Muscle of arm (tissue), 1 donor: ENCODE measurements at regions not wholly inside any gene's neighbourhood (a gene's known extent, or its start where the extent isn't known, plus 50 kb on each side); places are given as distances from the start of the nearest gene placed in this dataset.
"Not testable (repeated sequence)": the region's sequence is repeated elsewhere in the genome, so short reads cannot be mapped to it uniquely, and the experiment has no call there.

Experiments
- DNase-seq: peaks from one replicate; pipeline ENCODE4 v3.0.0-alpha.2; 2013

DNA sequence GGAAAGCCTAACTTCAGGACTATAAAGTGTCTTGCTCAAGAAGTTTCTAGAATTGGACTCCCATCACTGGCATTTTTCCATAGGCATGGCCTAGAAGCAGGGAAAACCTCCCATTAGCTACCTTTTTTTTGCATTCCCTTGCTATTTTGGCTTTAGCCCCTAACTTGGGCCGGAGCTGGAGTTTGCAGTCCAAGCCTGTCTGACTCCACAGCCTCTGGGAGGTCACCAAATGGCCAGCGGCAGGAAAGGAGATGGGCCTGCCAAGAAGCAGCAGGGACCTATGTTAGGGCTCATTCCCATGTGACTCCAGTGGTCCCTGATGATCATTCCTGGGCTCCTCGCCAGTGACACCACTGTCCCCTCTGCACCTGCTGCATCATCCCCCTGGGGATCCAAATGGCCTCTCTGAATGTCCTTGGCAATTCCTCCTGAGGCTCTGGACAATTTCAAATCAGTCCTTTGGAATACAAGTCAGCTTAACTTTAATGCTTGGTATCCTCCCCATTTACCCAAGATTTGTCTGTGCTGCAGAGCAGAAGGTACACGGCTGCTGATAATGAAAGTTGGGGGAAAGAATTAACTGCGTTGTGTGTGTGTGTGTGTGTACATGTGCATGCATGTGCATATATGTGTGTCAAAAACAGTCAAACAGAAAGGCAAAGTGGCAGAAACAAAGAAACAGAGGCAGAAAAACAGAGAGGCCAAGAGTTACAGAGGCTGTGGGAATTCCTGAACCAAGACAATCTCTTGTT is 69.8 kb upstream of the SERP2 start:
- DNase-seq: peak; percentile 73

DNA sequence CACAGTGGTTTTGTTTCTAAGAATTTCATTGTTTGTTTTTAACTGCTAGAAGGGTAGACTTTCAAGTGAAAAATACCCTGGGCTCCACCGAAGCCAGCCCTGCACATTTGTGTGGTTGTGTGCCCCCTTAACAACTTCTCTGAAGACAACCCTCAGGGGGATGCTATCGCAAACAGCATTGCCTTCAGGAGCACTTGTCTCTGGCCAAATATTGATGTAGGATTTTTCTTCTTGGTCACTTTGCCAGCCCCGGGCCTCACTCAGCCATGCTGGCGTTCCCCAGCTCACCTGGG is 69.2 kb upstream of the SERP2 start:
- DNase-seq: no peak

DNA sequence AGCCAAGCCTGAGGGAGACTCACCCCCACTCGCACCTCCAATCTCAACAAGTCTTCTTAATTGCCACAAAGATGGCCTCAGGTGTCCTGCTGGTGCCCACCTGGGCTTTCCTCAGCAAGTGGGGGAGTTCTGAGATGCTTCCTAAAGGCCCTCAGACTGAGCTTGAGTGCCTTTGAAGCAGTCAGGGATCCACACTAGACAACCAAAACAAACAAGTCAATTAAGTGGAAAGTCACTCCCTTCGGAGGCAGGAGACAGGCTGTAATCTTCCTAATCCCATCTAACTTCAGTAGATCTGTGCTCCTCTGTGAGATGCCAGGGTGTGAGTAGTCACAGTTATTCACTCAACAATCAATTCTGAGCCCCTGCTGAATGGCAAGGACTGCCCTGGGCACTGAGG is 68.3 kb upstream of the SERP2 start:
- no peak for DNase-seq

DNA sequence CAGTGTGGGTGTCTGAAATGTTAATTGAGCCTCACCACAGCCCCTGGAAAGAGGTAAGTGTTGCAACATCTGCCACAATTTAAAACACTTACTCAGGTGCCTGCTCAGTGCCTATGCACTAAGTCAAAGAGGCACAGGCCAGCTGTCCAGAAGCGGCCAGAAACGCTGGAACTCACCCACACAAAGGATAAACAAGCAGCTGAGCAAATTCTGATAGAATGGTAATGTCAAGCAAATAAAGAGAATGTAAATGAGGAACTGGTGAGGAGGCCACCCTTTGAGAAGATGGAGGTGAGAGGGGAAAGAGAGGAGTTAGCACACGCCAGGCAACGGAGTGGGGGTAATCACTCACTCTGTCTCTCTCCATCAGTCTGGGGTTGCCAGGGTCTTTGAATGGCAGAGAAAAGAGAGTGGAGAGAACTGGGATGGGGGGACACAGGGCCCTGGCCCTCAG is 67.7 kb upstream of the SERP2 start:
- DNase-seq: no peak

DNA sequence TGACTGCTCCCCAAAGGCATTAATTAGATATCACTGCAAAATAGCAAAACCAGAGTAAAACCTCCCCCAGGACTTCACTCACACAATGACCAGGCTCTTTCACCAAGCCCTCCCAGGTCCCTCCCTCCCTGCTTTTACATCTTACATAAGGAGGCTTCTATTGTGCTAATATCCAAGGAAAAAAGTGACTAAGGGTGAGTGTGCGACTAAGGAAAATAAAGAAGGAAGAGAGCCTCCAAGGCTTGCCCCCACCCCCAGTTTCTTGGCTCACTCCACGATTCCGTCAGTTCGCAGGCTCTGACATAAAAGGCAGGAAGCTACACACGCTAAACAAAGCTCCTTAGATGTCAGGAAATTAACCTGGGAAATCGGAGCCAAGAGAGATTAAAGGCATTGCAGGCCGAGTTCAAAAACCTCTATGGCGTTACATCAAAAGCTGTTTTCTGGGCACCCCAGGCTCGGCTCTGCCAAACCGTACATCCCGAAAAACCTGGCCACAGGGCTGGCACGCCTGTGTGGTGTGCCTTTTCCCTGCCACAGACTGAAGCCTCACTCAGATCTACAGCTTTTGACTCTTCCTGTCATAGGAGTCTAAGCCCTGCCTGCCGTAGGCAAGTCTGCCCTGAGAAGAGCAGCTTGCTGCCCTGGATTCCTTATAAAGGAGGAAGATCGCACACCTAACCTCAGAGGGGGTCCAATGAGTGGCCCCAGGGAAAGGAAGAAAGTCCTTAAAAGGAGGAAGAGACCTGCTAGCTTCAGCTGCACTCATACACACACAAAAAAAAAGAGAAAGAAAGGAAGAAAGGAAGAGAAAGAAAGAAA is 67.0 kb upstream of the SERP2 start:
- no peak for DNase-seq

DNA sequence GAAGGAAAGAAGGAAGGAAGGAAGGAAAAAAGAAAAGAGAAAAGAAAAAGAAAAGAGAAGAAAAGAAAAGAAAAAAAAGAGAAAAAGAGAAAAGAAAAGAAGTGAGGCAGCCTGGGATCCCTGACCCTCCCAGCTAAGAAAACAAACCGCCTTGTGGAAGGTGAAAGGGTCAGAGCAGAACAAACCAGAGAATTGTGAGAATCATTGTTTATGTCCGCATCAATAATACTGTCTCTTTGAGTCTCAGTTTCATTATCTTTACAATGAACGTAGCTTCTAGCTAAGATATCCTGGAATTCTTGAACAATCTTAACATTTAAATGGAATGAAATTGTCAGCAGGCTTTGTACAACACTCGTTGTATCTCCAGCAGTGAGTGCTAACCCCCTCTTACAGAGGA is 66.4 kb upstream of the SERP2 start:
- no peak for DNase-seq

DNA sequence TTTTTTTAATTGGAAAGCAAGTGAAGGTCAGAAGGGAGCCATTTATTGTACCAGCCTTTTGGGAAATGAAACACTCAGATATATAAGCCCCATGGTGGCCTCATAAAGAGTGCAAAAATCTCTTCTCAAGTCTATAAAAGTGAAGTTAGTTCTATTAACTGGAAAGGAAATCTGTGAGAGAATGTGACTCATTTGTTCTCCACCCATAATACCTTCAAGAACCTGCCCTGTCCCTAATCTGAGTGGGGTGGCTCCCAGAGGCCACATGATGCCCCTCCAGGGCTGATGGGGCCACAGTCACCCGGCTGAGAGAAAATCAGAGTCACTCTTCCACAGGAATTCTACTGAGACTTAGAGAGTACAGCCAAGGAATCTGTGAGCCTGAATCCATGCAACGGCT is 65.8 kb upstream of the SERP2 start:
- DNase-seq: no peak

DNA sequence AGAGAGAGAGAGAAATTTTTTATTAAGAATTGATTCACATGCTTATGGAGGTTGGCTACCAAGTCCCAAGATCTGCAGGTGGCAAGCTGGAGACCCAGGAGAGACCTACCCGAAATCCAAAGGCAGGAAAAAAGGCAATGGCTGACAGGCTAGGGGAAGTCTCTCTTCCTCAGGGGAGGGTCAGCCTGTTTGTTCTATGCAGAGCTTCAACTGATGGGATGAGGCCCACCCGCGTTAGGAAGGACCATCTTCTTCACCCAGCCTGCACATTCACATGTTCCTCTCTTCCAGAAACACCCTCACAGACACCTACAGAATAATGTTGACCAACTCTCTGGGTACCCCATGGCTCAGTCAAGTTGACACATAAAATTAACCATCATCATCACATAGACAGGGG is 65.3 kb upstream of the SERP2 start:
- DNase-seq: no peak

DNA sequence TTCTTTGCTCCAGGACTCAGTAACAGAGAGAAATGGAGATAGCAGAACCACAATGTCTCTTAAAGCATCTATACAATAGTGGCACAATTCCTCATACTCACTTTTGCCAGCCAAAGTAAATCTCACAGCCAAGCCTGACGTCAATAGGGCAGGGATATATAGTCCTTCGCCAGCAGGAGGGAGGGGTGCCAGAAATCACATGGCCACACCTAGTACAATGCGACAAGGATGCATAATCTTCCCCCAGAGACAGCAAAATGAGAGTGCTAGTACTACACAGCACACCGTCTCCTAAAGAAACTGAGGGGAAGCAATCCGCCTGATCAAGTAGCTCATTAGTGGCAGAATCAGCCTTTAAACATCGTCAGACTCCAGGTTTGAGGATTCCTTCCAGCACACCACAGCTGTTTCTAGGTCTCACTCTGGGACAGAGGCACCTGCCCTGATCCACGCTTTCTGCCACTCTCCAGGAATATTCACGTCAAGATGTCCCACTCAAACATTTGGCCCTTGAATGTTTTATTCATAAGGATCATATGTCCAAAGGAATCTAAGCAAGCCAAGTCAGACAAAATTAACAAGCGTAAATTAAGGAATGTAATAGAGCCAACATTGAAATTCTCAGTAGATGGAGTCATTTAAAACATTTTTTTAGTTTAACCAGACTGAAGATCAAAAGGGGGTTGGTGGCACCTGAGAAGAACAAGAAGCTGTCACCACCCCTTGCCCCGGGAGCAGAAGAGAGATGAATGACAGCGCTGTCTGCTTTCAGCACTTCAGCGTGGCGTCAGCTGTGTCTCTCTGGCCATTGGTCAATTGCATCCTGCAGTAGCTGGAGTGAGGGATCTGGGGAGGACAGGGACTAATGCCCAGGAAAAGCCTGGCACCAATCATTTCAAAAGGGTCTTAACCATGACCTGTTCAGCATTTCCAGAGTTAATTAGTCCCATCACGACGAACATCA is 63.5 kb upstream of the SERP2 start:
- no peak for DNase-seq

DNA sequence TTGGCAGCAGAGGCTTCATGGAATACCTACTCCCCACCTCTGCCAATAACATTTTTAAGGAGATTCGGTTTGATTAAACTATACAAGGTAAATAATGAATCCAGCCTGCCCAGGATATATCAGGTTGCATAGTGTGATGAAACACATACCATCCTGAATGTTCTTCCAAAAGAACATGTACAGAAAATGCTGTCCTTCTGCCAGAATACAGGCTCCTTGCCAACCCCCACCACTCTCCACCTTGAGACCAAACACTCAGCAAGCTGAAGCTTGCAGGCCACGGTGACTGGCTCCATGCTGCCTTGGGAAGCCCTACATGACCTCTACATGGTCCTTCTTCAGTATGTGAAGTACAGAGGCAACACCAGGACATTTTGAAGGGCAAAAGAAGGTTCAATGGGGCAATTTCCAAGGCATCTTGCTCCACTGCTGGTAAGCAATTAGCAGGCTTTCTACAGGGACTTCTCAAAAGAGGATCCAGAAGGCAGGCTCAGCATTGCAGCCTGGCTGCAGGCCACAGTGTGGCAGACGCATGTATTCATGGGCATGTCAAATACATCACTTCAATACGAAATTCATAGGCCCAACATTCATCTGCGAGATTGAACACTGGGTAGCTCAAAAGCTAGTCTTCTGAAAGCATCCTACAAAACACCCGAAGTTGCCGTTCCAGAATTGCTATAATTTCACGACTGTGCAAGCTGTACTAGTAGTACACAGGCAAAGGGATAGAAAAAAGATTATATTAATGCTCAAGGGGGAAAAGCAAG is 62.4 kb upstream of the SERP2 start:
- DNase-seq: no peak

DNA sequence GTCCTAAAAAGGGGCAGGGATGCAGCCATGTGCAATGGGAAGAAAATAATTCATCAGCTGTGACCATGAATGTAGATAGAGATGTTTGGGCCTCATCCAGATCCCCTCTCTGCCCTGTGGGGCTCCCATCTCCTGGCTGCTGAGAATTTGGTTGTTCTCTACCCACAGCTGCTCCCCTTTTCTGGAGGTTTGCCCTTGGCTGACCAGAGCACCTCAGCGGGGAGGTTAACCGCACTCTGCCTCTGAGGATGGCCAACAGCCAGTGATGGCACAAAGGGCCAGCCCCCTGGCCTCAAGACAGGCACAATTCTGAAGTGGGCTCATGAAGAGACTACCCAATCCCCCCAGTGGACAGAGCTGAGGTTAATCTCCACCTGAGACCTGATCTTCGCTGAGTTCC is 61.5 kb upstream of the SERP2 start:
- no peak for DNase-seq

DNA sequence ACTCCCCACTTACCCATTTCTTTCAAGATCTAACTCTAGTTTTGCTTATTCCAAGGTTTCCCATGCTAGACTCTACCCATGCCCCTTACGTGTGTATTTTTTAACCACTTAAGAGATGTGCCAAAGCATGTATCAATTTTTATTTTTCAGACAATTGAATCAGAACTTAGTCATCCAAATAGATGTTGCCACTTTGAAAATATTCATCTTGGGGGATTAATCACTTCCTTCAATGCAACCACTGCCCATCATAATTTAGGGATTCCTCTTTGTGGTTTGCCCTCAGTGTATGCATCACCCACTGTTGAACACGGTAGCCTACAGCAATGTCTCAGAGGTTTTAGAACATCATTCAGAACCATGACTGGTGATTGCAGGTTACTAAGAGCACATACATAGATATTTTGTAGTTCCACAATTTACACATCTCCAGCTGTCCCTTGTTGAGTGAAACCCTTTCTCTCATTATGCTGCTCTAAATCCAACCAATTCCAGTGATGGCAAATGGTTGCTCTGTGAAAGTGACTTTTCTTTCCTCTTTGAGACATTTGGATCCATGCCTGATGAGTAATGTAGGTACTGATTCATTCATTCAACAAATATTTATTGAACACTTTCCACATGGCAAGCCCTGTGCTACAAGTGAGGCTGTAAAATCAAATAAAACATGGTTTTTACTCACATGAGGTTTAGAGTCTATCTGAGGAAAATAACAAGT is 60.6 kb upstream of the SERP2 start:
- DNase-seq: no peak

DNA sequence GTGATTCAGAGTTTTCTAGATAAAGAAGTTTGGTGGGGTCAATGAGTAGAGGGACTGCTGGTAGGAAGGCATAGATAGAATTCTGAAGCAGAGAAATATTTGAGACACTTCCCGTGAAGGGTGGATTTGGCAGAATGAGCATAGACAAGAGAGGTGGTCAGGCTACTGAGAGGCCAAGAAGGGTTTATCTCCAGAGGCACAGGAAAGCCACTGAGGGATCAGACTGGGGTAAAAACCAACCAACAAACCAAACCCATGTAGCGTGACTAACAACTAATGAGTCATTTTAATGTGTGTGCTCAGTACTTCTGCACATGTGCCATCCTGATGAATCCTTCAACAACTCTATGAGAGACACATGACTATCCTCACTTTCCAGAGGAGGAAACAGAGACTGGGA is 60.0 kb upstream of the SERP2 start:
- DNase-seq: no peak

DNA sequence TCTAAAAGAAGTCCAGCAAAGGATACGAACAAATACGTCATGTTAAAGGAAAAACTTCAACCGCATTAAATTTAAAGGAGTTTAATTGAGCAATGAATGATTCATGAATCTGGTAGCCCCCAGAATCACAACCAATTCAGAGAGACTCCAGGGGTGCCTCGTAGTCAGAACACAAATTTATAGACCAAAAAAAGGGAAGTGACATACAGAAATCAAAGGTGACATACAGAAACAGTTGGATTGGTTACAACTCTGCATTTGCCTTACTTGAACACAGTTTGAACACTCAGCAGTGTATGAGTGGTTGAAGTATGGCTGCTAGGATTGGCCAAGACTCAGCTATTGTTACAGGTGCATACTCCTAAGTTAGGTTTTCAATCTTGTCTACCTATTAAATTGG is 59.5 kb upstream of the SERP2 start:
- DNase-seq: not testable (repeated sequence)

DNA sequence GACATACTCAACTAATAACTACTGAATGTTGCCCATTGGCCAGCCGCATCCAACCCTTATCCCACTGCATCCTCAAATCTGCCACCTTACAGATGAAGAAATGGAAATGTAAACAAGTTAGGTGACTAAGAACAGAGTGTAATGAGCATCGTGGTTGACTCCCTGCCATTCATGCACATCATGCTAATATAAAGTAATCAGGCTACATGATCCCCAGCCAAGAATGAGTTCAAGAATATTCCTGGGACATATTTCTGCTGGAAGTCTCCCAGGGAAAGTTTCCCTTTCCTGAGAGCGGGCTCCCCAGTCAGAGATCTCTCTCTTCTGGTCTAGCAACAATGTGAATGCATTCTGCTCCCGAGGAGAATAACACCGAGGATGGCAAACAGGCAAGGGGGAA is 55.9 kb upstream of the SERP2 start:
- no peak for DNase-seq

DNA sequence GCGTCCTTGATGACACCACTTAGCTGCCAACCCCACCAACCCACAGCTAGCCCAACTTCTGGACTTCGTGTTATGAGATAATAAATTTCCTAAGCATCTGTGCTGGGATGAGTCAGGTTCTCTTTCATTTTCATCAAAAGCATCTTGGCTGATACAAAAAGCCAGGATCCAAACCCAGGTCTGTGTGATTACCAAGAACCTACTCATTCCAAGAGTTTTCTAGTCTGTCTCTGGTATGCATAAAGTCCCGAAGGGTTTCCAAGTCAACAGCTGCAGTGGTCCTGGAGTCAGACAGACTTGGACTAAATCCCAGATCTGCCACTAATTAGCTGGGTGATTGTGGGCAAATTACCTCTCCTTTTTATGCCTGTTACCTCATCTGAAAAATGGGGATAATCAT is 55.5 kb upstream of the SERP2 start:
- no peak for DNase-seq

DNA sequence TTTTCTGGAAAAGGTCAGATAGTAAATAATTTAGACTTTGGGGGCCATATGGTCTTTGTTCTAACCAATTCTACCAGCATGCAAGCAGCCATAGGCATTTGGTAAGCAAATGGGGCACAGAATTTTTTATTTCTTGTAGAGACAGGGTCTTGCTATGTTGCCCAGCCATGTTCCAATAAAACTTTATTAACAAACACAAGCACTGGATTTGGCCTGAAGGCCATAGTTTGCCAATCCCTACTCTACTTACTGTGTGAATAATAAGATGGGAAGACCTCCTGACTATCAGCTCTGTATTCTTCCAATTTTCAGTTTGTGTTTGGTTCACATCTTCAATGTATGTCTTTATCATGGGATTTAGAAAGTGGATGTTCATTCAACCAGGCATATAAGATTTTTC is 53.0 kb upstream of the SERP2 start:
- DNase-seq: no peak

DNA sequence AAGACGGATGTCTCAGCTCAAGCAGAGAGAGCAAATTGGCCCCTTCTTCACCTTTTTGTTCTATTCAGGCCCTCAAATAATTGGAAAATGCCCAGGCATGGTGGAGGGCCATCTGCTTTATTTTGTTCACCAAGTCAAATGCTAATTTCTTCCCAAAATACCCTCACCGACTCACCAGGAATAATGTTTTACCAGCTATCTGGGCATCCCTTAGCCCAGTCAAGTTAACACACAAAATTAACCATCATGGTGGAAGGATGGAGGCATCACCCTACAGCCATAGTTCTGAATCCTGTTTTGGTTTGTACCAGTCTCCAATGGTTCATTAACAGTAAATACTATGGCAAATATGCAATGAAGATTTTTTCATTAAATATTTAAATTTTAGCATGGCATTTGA is 51.7 kb upstream of the SERP2 start:
- no peak for DNase-seq

DNA sequence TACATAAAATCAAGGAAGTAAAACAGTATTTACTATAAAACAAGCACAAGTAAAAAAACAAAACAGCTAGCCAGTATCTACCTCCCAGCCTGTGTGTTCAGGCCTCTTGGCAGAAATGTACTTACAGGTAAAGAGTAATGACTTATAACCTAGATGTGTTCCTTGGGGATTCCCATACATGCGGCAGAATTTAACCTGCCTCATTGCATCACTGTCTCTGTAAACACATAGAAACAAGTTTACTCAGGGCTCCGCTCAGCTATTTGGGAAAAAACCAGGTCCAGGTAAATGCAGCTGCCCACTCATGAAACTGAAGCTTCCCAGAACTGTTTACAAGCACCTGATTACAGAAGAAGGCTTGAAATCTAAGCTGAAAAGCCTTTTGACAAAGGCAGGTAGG is 50.7 kb upstream of the SERP2 start:
- DNase-seq: no peak

DNA sequence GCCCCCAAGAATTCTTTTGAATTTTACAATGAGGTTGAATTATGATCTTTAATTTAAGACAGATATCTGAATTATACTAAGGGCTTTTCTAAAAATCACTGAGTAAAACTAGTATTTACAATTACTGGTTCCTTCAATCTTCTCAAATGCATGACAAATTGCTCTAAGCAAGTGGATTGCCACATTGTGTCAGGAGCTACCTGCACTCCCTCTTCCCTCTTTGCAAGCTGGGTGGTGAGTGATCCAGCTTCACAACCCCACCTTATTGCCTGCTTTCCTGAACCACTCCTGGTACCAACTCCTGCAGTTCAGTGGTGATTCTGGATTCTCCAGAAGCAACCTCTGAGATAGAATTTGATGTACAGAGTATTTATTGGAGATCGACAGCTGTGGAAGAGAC is 49.9 kb upstream of the SERP2 start:
- no peak for DNase-seq
